ENCODE measurements at regions not wholly inside any gene's neighbourhood (a gene's known extent, or its start where the extent isn't known, plus 50 kb on each side); places are given as distances from the start of the nearest gene placed in this dataset.

- peak; percentile 18 for DNase-seq (ENCODE audit: low read depth)
- TF ChIP-seq, protein P1, sequence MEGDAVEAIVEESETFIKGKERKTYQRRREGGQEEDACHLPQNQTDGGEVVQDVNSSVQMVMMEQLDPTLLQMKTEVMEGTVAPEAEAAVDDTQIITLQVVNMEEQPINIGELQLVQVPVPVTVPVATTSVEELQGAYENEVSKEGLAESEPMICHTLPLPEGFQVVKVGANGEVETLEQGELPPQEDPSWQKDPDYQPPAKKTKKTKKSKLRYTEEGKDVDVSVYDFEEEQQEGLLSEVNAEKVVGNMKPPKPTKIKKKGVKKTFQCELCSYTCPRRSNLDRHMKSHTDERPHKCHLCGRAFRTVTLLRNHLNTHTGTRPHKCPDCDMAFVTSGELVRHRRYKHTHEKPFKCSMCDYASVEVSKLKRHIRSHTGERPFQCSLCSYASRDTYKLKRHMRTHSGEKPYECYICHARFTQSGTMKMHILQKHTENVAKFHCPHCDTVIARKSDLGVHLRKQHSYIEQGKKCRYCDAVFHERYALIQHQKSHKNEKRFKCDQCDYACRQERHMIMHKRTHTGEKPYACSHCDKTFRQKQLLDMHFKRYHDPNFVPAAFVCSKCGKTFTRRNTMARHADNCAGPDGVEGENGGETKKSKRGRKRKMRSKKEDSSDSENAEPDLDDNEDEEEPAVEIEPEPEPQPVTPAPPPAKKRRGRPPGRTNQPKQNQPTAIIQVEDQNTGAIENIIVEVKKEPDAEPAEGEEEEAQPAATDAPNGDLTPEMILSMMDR (conservative IDR thresholded peaks at IDR 0.05; ENCODE audit: low read length), result peak; percentile 72
- H3K4me3 ChIP-seq (ENCODE audit: low read length), result no peak overlapping the region
Observed at GRCh38 chr11:11789735-11790369, 51.9 kb upstream of the USP47 start.

- H3K4me3 ChIP-seq (ENCODE audit: low read length), result no peak overlapping the region
- no peak for DNase-seq (ENCODE audit: low read depth)
- TF ChIP-seq, protein P1 (conservative IDR thresholded peaks at IDR 0.05; ENCODE audit: low read length), result no peak
Observed at GRCh38 chr11:11788063-11788710, 53.6 kb upstream of the USP47 start.

- TF ChIP-seq, protein P1 (conservative IDR thresholded peaks at IDR 0.05; ENCODE audit: low read length), result peak; percentile 92
Observed at GRCh38 chr11:11787305-11788062, 54.3 kb upstream of the USP47 start.

GRCh38 chr11:11786771-11787170 lies 55.0 kb upstream of the USP47 start:
- TF ChIP-seq, protein P1 (conservative IDR thresholded peaks at IDR 0.05; ENCODE audit: low read length), result peak; percentile 66
- peak; percentile 43 for DNase-seq (ENCODE audit: low read depth)
- H3K4me3 ChIP-seq (ENCODE audit: low read length), result no peak overlapping the region

More at GRCh38 chr11:11787305-11788062, 54.3 kb upstream of the USP47 start:
- no peak overlapping the region for H3K4me3 ChIP-seq (ENCODE audit: low read length)
- DNase-seq (ENCODE audit: low read depth), result peak; percentile 69

DNA sequence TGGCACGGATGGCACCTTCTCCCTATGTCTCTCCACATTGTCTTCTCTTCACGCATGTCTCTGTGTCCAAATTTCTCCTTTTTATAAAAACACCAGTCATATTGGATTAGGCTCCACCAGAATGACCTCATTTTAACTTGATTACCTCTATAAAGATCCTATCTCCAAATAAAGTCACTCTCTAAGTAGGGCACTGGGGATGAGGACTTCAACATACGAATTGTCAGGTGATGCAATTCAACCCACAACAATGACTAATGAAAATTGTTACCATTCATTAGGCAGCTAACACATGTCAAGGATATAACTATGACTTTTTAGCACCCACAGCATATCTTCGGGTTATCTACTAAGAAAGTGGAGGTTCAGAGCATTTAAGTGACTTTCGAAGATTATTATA lies 55.5 kb upstream of the USP47 start:
- TF ChIP-seq, protein P1 (conservative IDR thresholded peaks at IDR 0.05; ENCODE audit: low read length), result no peak
- H3K4me3 ChIP-seq (ENCODE audit: low read length), result no peak overlapping the region
- DNase-seq (ENCODE audit: low read depth), result peak; percentile 17

GRCh38 chr11:11782532-11783110 lies 59.2 kb upstream of the USP47 start:
- no peak overlapping the region for H3K4me3 ChIP-seq (ENCODE audit: low read length)
- TF ChIP-seq, protein P1 (conservative IDR thresholded peaks at IDR 0.05; ENCODE audit: low read length), result no peak
- no peak for DNase-seq (ENCODE audit: low read depth)
